ENCODE measurements at regions not wholly inside any gene's neighbourhood (a gene's known extent, or its start where the extent isn't known, plus 50 kb on each side); places are given as distances from the start of the nearest gene placed in this dataset.

- no peak for TF ChIP-seq RAD21 (IDR thresholded peaks at IDR 0.05)
- TF ChIP-seq CTCF (IDR thresholded peaks at IDR 0.05; ENCODE audit: low read depth, low read length, missing input control): no peak
- no peak for TF ChIP-seq GABPA (IDR thresholded peaks at IDR 0.05 in 1 of 2, conservative IDR thresholded peaks at IDR 0.05 in 1 of 2)
- no peak for TF ChIP-seq TAF1 (conservative IDR thresholded peaks at IDR 0.05)
- TF ChIP-seq, protein P1, sequence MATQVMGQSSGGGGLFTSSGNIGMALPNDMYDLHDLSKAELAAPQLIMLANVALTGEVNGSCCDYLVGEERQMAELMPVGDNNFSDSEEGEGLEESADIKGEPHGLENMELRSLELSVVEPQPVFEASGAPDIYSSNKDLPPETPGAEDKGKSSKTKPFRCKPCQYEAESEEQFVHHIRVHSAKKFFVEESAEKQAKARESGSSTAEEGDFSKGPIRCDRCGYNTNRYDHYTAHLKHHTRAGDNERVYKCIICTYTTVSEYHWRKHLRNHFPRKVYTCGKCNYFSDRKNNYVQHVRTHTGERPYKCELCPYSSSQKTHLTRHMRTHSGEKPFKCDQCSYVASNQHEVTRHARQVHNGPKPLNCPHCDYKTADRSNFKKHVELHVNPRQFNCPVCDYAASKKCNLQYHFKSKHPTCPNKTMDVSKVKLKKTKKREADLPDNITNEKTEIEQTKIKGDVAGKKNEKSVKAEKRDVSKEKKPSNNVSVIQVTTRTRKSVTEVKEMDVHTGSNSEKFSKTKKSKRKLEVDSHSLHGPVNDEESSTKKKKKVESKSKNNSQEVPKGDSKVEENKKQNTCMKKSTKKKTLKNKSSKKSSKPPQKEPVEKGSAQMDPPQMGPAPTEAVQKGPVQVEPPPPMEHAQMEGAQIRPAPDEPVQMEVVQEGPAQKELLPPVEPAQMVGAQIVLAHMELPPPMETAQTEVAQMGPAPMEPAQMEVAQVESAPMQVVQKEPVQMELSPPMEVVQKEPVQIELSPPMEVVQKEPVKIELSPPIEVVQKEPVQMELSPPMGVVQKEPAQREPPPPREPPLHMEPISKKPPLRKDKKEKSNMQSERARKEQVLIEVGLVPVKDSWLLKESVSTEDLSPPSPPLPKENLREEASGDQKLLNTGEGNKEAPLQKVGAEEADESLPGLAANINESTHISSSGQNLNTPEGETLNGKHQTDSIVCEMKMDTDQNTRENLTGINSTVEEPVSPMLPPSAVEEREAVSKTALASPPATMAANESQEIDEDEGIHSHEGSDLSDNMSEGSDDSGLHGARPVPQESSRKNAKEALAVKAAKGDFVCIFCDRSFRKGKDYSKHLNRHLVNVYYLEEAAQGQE (IDR thresholded peaks at IDR 0.05): no peak
- TF ChIP-seq, protein P2, sequence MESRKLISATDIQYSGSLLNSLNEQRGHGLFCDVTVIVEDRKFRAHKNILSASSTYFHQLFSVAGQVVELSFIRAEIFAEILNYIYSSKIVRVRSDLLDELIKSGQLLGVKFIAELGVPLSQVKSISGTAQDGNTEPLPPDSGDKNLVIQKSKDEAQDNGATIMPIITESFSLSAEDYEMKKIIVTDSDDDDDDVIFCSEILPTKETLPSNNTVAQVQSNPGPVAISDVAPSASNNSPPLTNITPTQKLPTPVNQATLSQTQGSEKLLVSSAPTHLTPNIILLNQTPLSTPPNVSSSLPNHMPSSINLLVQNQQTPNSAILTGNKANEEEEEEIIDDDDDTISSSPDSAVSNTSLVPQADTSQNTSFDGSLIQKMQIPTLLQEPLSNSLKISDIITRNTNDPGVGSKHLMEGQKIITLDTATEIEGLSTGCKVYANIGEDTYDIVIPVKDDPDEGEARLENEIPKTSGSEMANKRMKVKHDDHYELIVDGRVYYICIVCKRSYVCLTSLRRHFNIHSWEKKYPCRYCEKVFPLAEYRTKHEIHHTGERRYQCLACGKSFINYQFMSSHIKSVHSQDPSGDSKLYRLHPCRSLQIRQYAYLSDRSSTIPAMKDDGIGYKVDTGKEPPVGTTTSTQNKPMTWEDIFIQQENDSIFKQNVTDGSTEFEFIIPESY (IDR thresholded peaks at IDR 0.05): no peak
- TF ChIP-seq EGR1 (IDR thresholded peaks at IDR 0.05; ENCODE audit: low read depth in 2 of 2): no peak
- TF ChIP-seq, protein P3, sequence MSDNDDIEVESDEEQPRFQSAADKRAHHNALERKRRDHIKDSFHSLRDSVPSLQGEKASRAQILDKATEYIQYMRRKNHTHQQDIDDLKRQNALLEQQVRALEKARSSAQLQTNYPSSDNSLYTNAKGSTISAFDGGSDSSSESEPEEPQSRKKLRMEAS (IDR thresholded peaks at IDR 0.05): no peak
Observed at GRCh38 chr3:124599779-124600693, 130.2 kb upstream of the UMPS start.

All from liver (tissue), 3 donors.